Eye (tissue), 1 donor: ENCODE measurements at regions not wholly inside any gene's neighbourhood (a gene's known extent, or its start where the extent isn't known, plus 50 kb on each side); places are given as distances from the start of the nearest gene placed in this dataset.

Source experiments
- DNase-seq: peaks from one replicate; pipeline ENCODE4 v3.0.0-alpha.2; 2015

DNA sequence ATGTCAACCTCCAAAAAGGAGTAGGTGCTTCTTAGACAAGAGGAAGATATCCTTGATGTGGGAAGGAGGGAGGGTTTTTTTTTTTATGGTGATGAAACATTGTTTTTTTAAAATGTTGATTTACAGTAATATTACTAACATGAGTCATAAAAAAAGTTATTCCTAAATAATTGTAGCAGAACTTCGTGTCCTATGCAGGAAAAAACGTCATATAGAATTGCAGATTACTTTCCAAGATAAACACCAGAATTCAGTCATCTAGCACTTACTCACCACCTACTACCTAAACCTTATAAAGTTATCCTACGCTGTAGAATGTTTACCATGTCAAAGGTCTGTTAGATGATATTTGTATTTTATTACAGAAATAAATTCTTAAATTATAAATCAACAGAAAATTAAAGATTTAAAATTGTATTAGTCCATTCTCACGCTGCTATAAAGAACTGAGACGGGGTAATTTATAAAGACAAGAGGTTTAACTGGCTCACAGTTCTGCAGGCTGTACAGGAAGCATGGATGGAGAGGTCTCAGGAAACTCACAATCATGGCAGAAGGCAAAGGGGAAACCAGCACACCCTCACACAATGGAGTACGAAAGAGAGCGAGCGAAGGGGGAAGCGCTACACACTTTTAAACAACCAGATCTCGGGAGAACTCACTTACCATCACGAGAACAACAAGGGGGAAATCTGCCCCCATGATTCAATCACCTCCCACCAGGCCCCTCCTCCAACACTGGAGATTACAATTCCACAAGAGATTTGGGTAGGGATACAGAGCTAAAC is 105.2 kb upstream of the NEBL start:
- no peak for DNase-seq

DNA sequence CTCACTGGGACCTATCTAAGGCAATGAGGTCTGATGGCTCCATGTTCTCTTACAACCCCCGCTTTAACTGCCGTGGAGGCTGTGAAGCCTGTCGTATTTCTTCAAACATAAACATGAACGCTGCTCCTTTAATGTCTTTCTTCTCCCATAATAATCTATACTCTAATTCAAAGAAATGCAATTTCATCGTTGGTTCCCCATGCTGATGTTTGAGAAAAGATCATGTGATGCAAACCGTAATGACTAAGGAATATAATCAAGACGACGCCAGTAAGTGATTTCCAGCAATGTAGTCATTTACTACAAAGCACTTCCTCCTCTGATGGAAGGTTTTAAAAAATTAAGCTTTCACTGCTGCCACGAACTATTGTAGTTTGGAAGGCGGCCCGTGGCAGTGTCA is 102.6 kb upstream of the NEBL start:
- no peak for DNase-seq

DNA sequence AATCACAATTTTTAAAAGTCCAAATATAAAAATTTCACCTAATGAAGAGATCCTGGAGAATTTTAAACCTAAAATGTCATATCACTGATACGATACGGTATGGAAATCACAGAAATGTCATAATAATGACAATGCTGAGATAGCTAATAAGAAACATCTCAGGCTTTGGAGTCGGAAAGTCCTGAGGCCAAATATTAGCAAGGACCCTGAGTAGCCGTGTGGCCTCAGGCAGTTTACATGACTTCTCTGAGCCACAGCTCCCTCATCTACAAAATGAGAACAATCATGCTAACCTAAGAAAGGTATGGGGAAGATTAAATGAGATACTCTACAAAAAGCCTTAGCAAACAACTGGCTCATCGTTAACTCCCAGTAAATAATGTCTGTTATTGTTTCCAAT is 100.9 kb upstream of the NEBL start:
- DNase-seq, result no peak

DNA sequence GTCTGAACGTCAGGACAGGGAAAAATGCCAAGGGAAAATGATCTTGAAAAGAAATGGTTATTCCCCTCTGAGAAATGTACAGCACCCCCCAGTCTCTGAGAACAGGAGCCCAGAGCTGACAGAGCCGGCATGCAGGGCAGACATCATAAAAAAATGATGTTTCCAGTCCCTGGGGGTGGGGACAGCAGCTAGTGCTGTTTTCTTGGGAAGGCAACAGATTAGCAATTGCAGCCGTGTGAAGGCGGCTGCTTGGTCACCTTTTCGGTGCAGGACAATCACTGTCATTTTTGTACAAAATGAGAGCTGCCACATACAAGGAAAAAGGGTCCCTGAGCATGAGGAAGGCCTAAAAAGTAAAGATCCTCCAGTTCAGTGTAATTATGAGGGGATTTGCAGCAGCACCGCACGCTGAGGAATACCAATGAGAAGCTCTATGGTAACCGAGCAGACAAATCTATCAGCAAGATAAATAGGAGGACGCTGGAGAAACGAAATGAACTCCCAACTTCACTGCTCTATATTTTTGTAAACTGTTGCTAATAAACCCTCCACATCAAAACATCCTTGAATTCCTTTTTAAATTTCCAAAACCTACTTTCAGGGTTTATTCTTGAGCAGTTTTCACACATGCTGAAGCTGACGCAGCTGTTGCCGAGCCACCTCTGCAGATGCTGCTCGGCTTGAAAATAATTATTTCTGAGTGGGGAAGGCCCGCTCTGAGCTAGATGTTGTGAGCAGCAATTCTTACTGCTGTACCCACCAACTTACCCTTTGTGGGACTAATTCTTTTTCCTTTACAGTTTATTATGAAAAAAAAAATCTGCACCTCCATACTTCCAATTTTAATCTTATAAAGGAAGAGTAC is 98.2 kb upstream of the NEBL start:
- DNase-seq, result peak; percentile 82

DNA sequence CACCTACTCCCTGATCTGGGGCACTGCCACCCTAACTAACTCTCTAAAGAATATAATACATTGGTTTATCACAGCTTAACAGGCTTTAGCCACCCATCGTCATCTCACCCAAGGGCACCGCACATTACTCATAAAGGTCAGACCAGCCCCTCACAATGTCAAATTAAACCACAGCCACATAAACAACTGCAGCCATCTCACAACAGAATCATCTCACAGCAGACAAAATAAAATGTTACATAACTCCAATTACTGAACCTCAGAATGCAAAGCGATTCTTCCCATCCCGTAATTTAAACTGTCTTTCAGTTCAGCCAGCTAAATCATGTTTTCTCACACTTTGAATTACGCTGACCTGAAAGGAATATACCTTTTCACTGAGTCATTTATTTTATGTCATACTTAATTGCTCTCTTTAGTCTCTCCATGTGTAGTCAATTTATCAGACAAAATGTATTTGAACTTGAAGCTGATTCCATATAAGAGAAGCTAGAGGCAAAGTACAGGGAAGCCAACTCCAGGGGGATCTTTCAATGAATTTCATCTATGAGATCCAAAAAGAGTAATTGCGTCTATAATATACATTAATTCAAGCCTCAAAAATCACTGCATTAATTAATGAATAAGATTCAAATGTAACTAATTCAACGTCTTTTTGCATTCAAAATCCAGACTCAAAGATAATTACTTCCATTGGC is 96.9 kb upstream of the NEBL start:
- no peak for DNase-seq

DNA sequence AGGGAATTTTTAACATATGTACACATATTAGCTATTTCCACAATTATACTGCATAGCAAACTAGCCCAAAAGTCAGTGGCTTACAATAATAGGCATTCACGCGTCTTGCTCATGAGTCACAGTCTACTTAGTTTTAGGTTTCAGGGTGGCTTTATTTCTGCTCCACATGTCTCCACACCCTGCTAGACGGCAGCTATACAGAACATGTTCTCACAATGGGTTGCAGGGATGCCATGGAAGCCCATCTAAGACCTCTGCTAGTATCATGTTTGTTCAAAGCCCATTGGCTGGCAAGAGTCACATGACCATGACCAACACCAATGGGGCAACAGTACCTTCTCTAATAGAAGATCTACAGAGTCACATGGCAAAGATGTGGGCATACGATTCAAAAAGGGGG is 96.3 kb upstream of the NEBL start:
- DNase-seq, result no peak

DNA sequence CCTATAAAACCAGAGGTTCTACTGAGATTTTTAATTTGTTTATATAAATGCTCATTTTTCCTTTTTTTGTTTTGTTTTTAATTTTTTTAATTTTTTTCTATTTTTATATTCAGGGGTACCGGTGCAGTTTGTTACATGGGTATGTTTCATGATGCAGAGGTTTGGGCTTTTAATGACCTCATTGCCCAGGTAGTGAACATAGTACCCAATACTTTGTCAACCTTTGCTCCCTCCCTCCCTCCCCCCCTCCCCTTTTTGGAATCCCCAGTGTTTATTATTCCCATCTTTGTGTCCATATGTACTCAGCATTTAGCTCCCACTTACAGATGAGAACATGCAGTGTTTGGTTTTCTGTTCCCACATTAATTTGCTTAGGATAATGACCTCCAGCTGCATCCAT is 94.4 kb upstream of the NEBL start:
- DNase-seq, result no peak

DNA sequence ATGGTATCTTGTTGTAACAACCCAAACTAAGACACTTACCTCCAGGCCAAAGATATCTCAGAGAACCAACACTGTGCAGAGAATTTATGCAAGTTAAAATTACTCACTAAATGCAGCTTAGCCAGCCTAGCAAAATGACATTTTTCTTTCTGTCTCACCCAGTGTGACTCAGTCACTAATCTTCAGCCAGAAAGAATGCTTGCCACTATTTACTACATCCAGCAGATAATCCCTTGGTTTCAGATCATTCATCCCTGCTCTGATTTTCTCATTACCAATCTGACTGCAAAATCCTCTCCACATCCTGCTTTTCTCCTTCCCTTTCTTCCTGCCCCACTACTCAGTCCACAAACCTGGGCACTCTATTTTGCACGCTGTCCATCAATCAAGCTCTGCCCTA is 93.5 kb upstream of the NEBL start:
- peak; percentile 27 for DNase-seq

DNA sequence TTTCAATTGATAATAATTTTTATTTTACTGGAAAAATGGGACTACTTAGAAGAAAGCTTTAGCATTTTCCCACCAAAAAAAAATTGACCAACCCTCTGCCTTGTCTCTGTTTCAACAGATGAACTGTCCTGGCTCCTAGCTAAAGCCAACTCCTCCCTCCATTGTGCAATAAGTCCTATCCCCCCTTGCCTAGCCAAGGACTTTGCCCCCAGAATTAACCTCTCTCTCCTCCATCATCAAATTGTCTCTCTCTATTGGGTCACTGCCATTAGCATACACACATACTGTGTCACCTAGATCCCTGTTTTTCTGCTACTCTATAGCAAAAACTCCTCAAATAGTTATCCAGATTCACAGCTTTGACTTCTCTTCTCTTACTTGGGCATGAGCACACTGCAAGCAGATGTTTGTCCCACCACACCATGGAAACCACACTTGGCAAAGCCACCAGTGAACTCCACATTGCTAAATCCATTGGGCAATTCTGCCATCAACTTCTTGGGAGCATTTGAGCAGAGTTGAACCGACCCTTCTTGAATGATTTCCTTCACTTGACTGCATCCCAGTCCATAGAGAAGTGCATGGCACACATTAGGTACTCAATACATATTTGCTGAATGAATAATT is 91.4 kb upstream of the NEBL start:
- no peak for DNase-seq

DNA sequence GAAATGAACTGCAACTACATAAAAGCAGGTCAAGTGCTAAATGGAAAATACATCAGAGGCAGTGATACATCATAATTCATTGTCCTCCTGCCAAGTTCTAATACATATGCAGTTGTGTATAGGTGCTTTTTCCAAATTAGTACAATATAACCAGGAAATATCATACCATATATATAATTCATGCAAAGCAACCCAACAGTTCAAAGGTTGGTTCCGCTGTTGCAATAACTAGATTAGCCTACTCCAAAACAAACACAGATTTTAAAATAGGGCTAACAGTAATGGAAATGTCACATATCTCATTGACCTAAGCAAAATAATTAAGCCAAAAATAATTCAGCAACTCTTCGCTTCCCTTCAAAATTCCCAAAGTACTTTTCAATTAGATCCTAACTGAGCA is 88.9 kb upstream of the NEBL start:
- no peak for DNase-seq

DNA sequence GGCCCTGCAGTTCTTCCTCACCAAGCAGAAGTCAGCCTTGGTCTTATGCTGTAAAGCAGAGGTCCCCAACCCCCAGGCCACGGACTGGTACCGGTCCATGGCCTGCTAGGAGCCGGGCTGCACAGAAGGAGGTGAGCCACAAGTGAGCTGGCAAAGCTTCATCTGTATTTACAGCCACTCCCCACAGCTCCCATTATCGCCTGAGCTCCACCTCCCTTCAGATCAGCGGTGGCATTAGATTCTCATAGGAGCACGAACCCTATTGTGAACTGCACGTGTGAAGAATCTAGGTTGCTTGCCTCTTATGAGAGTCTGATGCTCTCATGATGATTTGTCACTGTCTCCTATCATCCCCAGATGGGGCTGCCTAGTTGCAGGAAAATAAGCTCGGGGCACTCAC is 87.6 kb upstream of the NEBL start:
- no peak for DNase-seq

DNA sequence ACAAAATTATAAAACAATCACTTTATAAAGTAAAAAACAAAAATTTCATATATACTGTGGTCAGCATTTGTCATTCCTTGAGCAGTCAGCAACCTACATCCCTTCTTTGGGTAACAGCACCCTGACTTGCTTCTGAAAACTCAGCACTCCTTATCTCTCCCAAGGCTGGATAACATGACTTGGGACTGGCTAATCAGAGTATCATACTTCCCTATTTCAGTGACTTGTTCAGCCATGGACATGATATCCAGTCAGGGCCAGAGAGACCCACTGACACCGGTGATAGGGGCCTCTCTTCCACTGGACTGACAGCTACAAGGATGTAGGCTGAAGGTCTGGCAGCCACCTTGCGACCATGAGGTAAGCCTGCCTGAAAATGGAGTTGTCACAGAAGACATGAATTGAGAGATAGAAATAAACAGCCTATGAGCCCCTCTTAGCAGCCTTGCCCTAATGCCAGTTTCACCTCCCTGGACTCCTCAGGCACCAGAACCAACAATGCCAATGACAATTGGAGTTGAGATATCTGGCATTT is 84.4 kb upstream of the NEBL start:
- DNase-seq, result no peak

DNA sequence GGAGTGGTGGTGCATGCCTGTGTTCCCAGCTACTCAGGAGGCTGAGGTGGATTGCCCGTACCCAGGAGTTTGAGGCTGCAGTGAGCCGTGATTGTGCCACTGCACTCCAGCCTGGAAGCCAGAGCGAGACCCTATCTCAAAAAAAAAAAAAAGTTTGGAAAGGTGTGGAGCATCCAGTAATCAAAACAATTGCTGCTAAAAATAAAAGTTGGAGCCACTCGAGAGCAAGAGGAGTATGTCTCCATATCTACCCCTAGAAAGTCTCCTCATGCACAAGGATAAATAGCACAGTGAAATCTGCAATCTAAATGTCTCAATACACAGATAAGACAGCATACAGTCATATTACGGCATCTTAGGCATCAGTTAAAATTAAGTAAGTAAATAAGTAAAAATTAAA is 81.5 kb upstream of the NEBL start:
- DNase-seq, result no peak

DNA sequence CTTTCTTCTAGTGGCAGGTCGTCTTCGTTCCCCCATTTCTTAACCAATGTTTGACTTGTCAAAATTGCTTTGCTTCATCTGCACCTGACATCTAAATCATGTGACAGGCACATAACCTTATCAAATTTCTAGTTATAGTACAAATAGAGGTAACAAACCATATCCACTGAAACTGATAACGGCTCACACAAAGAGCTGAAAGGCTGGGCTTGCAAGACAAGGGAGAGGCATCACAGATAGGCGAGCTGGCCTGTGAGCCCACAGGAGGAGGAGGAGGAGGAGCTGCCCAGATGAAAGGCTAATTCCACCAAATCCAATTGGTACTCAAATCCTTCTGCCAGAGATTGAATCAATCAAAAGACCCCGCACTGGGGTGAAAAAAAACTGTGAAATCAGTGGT is 80.2 kb upstream of the NEBL start:
- no peak for DNase-seq

DNA sequence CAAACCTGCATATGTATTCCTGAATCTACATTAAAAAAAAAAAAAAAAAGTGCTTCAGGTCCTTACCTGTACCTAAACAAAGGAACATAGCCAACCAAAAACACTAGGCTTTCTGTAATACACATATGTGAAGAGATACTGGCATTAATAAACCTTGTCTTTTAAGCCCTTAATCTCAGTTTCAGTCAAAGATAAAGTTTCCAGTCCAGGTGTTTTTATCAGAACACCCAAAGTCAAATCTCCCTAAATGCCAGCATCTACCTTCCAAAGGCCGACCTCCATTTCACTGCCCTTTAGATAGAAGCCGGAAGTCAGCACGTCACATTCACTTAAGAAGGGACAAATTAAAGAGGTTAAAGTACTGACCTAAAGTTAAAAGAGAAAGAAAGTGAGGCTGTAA is 79.8 kb upstream of the NEBL start:
- no peak for DNase-seq

DNA sequence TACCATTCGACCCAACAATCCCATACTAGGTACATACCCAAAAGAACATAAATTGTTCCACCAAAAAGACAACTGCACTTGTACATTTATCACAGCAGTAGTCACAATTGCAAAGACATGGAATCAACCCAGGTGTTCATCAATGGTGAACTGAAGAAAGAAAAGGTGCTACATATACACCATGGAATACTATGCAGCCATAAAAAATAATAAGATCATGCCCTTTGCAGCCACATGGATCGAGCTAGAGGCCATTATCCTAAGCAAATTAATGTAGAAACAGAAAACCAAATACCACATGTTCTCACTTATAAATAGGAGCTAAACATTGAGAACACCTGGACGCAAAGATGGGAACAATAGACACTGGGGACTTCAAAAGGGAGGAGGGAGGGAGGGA is 79.3 kb upstream of the NEBL start:
- DNase-seq, result no peak

DNA sequence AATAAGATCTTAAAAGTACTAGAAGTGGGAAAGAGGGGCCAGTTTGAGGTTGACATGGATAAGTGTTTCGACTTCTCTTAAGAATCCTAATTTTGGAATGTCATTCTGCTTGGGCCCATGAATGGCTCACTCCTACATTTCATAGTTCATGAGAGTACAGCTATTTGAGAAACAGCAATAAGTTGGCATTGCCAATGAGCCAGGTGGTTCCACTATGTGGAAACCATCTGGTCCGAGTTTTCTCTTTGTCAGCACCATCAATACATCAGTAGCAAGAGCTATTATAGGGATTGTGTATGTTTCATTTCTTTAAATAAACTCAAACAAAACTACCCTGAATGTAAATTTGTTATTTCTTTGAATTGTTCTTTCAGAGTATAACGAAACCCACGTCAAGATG is 78.1 kb upstream of the NEBL start:
- DNase-seq, result no peak

DNA sequence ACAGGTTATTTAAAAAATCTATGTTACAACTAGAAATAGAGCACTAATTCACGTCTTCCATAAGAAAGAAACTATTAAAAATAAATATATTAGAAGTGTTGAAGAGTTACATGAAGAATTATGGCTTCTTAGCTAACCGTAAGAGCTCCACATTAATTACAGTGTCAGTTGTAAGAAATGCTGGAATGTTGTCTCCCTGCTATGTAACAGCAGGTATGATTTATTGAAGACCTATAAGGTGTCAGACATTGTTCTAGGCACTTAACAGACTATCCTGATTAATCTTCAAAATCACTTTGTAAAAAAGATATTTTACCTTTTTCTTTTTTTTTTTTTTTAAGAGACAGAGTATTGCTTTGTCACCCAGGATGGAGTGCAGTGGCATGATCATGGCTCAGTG is 75.8 kb upstream of the NEBL start:
- DNase-seq, result no peak

DNA sequence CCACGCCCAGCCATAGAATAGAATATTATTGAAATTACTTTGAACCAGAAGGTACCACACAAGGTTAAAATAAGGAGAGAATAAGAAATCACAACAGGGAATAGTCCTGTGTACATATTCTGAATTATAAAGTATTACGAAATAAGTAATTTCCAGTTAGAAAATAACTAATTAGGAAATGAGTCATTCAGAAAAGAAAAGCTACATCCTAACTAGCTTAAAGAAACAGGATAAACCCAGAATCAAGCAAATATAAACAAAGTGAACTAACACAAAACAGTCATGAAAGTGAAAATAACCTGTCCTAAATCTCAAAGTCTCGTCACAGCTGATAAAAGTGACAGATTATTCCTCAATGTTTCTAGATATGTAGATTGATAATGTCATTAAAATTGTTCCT is 74.8 kb upstream of the NEBL start:
- no peak for DNase-seq

DNA sequence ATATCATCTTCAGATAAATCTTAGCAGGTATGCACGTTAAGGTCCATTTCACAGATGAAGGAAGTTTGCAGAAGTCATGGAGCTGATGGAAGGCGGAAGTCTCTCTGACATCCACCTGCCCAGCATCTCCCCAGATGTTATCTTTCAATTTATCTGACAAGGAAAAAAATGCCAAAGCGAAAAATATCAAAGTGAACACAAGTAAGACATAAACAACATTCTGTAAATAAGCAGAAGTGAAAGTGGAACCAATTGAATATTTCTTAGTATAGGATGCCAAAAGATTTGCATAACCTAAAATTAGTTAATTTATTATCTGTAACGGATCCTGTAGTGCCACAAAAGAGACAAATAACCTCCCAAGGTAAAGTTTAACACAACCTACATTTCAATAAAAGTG is 73.6 kb upstream of the NEBL start:
- no peak for DNase-seq

DNA sequence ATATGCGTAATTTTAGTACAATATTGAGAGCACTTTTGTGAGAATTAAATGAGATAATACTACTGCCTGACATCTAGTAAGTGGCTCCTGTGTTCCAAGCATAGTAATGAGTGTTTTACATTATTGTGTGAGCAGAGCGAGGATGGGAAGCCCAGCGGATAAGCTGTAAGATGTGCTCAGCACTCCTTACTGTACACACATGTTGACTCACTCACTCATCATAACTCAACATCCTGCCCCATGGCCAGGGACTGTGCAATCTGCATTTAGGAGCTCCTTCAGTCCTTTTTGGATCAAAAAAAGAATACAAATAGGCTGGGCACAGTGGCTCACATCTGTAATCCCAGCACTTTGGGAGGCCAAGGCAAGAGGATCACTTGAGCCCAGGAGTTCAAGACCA is 72.9 kb upstream of the NEBL start:
- no peak for DNase-seq

DNA sequence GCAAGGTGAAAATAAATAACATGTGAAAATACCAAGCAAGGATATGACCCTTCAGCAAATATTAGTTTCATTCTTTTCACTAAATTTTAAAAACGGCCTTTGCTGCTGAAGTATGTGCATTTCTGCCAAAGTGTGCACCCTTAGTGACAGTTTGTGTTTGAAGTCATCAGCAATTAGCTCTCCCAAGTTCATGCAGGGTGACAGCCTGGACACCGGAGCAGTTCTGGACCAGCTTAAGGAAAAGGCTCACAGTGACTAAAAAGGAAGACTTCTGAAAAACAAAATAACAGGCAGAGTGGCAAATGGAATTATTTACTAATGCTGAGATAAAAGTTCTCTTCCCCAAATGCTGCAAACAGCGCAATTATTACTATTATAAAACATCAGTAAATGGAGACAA is 69.3 kb upstream of the NEBL start:
- DNase-seq, result no peak
